Kidney glomerular epithelial cell (primary cell): ENCODE measurements at regions not wholly inside any gene's neighbourhood (a gene's known extent, or its start where the extent isn't known, plus 50 kb on each side); places are given as distances from the start of the nearest gene placed in this dataset.
A peak's percentile ranks its signal among the peaks of the same experiment; 100 is the strongest.

Experiments
- DNase-seq: peaks from one replicate; lab custom pipeline; 2025; lab: John Stamatoyannopoulos, UW

DNA sequence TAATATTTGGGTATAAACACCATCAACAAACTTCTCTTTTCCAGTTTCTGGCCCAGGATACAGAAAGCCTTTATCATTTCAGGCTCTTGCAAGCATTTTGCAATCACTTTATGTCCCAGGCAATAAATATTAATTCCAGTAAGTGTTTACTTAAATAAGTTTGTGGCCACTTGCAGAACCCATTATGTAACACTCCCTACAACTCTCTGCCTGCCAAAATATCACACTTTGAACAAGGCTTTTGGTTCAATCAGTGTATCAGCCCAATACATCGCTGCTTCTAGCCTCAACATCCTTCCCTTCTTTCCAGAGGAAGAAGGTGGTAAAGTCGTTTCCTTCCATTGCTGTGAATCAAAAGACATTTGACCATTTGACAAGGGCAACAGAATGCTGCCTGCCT, 203.0 kb upstream of the USP25 start:
- no peak for DNase-seq

DNA sequence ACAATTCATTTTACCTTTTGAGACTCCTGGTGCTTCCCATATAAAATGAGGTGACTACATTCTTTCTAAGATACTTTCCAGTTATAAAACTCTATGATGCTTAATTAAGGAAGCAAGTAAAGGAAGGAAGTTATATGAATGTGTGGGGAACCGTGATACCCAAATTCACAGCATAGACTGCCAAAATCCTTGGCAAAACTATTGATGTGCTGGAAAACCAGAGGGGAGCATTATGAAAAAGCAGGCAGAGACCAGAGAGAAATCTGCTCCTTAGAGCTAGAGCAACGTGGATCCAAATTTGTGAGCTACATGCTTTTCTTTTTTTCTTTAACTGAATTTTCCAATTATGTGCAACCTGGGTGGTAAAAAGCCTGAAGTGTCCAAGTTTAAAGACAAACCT, 201.4 kb upstream of the USP25 start:
- DNase-seq: no peak

DNA sequence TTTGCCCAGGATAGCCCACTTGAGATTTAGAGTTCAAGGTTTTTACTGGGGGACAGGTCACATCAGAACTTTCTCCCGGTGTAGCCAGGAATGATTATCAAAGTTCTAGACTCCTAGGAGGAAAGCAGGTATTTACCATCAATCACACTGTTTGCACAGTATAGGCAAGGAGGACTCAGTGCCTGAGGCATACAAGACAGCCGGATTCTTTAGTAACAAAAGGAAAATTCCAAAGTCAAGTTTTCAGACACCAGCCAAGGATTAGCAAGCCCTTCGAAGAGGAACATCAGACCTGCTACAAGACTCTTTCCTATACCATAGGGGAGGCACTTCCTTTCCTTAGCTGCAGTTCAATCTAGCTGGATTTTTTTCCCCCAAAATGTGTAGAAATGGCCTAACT, 197.8 kb upstream of the USP25 start:
- no peak for DNase-seq

GRCh38 chr21:15533618-15534017, 196.2 kb upstream of the USP25 start:
- no peak for DNase-seq

DNA sequence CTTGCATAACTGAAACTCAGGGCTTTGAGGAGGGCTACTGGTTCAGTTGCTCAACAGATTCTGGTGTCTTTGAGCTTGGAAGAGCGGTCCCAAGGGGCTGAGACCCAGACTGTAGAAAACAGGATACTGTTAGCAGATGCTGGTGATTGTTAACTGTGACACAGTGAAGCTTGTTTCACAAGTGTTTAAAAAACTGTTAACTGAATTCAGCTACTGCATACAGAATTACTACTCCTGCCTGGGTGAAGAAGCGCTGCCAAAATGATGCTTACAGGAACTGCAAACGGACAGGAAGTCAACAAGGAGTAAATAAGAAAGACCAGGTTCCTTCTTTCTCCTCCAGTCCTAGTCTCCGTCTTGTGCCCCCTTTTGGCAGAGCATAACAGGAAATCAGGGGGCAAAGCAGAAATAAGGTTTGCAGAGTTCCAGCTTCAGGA, 195.3 kb upstream of the USP25 start:
- no peak for DNase-seq

GRCh38 chr21:15539376-15539775, 190.4 kb upstream of the USP25 start:
- no peak for DNase-seq

GRCh38 chr21:15543473-15543872, 186.3 kb upstream of the USP25 start:
- DNase-seq: no peak

- no peak for DNase-seq
Observed at GRCh38 chr21:15549671-15550070, 180.1 kb upstream of the USP25 start.

DNA sequence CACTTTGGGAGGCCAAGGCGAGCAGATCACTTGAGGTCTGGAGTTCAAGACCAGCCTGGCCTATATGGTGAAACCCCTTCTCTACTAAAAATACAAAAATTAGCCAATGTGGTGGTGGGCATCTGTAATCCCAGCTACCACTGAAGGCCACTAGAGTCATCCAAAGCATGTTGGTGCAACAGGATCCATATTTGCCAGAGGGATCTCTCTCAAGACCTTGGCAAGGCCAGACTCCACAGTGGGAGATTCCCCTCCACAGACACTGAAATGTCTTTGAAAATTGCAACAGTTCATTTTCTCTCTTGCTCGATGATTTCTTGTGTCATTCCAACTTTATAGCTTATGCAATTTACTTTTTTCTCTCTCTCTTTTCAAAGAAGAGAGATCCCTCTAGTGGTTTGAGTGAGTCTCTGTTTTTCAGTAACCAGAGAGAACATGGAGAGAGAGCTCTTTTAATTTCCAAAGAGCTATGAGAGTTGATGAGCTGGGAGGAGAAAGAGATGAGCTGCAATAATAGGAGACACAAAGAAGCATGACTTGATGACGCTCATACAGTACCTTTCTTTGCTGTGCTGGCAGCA, 176.8 kb upstream of the USP25 start:
- DNase-seq: peak; percentile 36

GRCh38 chr21:15557925-15558324, 171.9 kb upstream of the USP25 start:
- no peak for DNase-seq

- DNase-seq: no peak
Observed at GRCh38 chr21:15558884-15559283, 170.9 kb upstream of the USP25 start.

GRCh38 chr21:15559660-15560059, 170.1 kb upstream of the USP25 start:
- DNase-seq: no peak

GRCh38 chr21:15560383-15561056, 169.3 kb upstream of the USP25 start:
- no peak for DNase-seq

GRCh38 chr21:15562748-15563147, 167.0 kb upstream of the USP25 start:
- no peak for DNase-seq

- DNase-seq: no peak
Observed at GRCh38 chr21:15564907-15565306, 164.9 kb upstream of the USP25 start.

DNA sequence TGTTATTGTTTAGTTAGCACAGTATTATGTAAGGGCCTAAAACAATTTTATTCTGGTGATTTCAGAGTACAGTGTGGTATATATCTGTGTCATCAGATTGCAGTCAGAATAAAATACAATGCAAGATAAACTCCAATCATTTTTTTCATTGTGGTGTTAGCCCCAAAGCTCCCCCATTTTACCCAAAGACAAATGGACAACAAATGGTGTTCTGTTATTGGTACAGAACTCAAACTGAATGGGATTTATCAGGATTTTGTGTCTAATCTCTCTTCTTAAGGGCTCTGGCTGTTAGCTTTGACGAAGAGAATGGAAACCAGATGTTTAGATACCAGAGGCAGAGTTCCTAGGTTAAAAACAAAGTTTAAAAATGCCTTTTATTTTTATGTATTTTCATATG, 163.1 kb upstream of the USP25 start:
- DNase-seq: no peak

GRCh38 chr21:15567191-15567590, 162.6 kb upstream of the USP25 start:
- DNase-seq: no peak

- no peak for DNase-seq
Observed at GRCh38 chr21:15568516-15568915, 161.3 kb upstream of the USP25 start.

GRCh38 chr21:15586752-15587427, 142.9 kb upstream of the USP25 start:
- no peak for DNase-seq

DNA sequence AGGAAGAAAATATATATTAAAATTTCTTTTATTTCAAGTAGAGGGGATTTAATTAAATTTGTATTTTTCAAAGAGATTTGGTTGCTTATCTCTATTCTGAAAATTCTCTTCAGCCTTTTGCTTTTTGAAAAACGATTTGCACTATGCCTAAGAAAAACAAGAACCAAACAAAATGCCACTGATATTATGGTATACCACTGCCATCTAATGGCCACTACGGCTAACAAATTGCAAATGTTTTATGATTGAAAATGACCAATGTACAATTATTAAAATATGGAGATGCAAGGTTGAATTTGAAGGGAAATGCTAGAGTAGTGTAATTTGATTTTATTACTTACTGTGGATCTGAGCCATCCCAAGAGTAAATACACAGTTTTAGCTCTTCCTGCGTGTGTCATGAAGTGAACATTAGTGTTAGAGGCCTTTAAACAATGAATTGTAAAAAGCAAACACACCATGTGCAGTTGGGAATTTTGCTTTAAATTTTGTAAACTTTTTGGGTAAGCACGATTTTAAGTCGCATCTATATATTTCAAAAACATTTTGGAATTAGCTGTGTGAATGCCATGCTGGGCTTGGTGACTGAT, 137.4 kb upstream of the USP25 start:
- peak; percentile 40 for DNase-seq

DNA sequence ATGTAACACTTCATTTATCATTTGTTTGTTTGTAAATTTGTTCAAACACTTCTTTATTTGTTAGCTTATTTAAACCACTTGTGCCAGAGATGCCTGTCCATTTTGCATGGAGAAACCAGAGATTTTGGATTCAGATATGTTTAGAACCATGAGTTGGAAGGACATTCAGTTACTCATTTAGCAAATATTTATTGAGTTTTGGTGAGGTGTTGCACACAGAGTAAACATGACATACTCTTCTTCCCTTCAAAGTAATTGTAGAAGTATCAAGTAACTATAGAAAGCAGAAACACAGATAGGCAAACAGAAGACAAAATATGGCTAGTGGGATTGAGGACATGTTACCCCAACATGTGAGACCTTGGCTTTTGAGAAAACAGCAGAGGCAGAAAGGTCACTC, 136.8 kb upstream of the USP25 start:
- DNase-seq: no peak

DNA sequence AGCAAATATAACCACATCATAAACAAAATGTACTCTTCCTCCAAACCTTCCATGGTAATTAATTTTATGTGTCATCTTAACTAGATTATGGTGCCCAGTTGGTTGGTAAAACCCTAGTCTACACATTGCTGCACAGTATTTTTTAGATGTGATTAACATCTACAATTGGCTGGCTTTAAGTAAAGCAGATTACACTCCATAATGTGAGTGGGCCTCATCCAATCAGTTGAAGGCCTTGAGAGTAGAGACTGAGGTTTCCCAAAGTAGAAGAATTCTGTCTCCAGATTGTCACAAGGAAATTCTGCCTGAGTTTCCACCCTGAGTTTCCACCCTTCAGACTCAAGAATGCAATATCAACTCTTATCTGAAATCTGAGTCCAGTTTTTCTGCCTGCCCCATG, 128.4 kb upstream of the USP25 start:
- DNase-seq: no peak

DNA sequence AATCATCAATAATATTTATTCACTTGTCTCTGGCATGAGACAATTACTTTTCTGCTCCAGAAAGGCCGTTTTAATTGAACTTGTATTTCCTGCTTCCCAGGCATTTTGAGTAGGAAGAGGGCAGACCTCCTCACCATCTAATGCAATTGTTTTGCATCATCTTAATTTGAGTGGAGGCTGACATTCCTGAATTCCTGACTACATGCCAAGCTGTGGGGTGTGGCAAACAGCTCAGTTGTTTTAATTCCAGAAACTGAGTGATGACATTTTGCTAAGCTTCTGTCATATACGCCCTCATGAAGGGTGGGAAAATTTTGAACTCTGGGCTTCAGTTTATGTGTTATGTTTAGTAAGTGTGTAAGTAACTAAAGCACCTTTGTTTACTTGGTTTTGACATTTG, 125.4 kb upstream of the USP25 start:
- DNase-seq: peak; percentile 57
